Activated CD4-positive, alpha-beta T cell treated with anti-CD3 and anti-CD28 coated beads, Interleukin-2, Interleukin-6, amounts not matched to agents 100 ng/mL and 50 ng/mL, durations not matched to agents 16 hours and 8 hours (primary cell): ENCODE measurements at regions not wholly inside any gene's neighbourhood (a gene's known extent, or its start where the extent isn't known, plus 50 kb on each side); places are given as distances from the start of the nearest gene placed in this dataset.

Experiments
- DNase-seq: peaks from one replicate; pipeline ENCODE4 v3.0.0-alpha.2; 2020

DNA sequence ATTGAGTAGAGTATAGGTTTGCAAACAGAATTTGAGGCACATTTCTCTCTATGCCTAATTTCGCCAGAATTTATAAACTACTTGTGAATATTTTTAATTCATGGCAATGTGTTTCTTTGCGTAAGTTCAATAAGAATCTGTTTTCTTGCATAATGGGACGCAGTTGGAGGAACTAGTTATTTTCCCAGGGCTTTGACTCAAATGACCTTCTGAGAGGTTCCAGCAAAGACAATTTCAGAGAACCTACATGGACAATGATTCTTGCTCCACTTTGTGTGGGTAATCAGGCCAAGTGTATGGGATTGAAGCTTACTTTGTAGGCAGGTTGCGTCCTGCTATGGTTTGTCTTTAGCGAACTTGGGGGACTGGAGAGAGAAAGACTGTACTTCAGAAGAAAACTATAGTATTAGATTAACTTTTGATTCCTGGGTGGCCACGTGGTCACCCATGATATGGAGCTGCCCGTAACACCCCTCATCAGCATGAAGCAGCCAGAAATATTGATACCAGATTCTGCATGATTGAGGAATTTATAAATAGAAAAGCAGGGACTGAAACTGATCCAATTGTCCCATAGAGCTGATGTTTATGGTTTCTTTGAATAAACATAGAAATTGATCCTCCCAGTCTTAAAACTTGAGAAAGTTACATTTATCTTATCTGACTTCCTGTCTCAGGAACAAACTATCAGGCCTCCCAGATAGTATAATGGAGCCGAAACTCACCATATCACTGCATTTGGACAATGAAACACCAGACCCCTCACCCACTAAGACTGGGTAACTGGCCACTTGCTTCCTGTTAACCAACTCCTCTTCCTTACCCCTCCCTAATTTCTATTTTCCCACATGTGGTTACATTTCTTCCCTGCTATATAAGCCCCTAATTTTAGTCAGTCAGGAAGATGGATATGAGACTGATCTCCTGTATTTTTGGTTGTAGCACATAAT is 815.3 kb upstream of the HS6ST1 start:
- no peak for DNase-seq

DNA sequence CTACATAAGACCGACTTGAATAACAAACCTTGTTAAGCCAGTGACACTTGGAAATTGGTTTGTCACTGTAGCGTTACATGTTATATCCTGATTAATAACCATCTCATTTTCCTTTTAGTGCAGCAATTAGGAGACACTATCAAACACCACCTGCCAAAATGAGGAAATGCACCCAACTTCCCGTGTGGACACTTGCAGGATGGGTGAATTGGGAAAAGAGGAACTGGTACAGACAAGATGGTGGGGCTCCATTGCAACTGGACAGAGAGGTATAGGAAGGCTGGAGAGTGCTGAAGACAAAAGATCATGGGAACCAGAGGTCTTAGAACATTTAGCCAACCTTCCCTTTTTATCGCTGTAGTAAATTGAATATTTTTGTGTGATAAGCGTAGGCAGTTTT is 816.3 kb upstream of the HS6ST1 start:
- DNase-seq, result no peak

DNA sequence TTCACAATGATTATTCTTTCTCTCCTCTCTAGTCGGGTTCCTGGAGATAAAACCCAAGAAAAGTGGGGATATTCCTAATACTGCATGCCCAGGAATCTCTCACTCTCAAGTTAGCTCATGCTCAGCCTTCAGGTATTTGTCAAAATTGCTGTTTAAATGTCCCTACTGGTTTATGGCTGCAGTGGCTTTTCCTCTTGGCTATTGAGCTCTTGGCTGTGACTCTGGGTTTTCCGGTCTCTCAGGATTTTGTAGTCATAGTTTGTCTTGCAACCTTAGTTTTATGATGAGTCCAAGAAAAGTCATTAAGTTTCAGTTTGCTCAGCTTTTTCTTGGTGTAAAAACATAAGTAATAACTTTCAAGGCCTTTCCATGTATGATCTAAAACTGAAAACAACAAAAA is 820.7 kb upstream of the HS6ST1 start:
- no peak for DNase-seq

DNA sequence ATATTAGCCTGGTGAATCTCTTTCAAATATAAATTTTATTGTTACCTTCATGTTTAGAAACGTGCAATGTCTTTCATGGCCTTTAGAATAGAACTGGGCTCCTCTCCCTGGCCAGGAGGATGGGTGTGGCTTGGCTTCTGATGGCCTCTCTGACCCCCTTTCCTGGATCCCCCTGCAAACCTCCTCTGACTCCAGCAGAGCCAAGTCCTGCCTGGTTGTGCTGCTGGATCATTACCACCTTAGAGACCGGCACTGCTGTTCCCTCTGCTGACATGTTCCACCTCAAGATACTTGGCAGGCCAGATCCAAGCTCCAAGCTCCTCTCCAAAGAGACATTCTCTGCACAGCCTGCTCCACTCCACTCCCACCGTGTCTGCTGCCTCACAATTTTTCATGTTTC is 823.8 kb upstream of the HS6ST1 start:
- DNase-seq, result no peak

DNA sequence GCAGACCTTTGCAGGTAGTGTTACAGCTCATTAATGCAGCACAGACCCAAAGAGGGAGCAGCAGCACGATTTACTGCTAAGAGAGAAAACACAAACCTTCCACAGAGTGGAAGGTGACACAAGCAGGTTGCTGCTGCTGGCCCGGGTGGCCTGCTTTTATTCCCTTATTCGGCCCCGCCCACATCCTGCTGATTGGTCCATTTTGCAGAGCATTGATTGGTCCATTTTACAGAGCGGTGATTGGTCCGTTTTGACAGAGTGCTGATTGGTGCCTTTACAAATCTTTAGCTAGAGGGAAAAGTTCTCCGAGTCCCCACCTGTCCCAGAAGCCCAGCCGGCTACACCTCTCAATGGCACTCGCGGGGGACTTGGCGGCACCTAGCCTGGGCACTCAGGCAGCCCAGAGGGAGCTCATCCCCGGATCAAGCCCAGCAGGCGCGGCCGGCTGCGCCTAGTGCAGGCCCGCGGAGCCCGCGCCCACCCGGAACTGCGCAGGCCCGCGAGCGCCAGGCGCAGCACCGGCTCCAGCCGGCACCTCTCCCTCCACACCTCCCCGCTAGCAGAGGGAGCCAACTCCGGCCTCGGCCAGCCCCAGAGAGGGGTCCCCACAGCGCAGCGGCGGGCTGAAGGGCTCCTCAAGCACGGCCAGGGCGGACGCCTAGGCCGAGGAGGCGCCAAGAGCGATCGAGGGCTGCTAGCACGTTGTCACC is 825.6 kb upstream of the HS6ST1 start:
- no peak for DNase-seq

DNA sequence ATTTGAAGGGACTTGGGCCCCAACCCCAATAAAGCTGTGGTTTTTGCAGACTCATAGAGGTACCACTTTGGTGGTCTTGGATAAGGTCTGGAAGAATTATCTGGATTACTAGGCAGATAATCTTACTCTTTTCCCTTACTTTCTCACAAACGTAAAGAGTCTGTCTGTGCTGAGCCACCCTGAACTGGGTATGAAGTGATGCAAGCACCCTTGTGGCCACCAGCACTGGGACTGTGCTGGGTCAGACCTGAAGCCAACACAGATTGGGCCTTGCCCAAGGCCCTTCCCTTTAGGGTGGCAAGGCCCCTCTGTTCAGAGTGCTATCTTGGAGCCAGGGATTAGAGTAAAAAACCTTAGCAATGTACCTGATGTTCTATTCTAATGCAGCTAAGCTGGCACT is 827.0 kb upstream of the RAB6C start:
- DNase-seq, result no peak

DNA sequence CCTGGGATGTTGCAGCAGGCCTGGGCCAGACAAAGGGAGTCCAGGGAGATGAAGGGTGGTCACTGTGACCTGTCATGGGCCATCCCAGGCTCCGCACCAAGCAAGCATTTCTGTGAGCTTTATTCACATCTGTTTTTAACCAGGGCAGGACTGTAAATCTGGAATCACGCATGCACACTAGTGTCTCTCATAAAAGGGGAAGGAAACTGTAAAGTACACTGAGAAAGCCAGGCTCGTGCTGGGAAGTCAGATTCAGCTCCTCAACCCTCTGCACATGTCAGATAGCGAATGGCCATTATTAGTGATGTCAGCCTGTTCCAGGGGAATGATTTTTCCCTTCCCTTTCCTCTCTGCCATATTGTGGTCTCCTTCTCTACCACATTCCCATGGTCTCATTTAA is 818.6 kb upstream of the RAB6C start:
- DNase-seq, result no peak

DNA sequence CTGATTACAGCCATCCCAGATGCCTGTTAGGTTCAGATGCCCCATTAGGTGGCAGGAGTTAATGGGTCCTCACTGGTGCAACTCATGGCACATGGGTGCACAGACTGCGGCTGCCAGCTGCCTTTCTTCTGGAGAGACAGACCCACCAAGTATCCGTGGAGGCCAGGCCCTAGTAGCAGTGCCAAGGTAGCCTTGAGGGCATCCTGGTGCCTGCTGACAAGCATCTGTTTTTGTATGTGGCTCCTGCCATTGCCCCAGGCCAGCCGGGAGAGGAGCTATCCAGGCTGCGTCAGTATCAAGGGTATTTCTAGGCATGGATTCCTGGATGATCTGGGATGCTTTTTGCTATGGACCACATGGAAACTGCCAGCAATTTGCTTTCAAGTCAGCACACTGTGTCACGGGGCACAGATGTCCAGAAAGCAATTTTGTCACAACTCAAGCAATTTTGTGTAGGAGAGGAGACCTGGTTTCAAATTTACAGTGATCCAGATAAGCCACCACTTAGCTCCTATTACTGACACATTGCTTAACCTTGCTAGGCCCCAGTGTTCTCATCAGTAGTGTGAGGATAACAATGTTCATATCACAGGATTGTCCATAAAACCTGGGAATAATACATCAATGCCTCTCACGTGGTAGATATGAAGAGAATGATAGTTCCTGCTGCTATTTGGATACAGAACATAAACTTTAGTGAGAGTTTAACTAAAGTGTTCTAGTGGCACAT is 815.1 kb upstream of the RAB6C start:
- DNase-seq, result no peak

DNA sequence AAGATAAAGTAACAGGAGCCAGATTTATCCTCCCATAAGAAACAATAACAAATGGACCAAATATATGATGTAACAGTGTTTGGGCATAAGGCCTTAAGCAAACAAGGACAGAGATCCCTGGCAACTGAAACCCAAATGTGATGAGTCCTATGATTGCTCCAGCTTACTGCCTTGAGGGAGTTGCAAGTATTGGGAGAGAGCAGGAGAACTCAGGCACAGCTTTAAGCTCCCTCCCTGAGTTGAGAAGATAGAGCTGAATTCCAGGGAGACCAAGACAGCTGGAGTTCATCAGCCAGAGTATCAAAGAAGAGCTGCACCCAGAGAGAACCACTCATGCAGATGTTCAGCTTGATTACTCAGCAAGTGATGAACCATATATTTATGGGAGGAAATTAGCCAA is 814.5 kb upstream of the RAB6C start:
- no peak for DNase-seq

DNA sequence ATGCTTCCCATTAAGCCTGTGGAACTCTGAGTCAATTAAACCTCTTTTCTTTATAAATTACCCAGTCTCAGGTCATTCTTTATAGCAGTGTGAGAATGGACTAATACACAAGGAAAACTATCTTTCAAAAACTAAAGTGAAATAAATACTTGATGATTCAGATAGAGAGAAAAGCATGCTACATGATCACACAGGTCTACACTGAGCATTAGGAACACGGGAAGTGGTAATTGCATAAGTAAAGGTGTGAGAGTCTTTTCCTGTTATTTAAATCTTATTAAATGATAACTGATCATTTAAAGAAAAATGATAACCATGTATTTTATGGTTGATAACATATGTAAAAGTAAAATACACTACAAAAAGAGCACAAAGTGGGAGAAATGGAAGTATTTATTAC is 812.0 kb upstream of the RAB6C start:
- DNase-seq, result no peak

DNA sequence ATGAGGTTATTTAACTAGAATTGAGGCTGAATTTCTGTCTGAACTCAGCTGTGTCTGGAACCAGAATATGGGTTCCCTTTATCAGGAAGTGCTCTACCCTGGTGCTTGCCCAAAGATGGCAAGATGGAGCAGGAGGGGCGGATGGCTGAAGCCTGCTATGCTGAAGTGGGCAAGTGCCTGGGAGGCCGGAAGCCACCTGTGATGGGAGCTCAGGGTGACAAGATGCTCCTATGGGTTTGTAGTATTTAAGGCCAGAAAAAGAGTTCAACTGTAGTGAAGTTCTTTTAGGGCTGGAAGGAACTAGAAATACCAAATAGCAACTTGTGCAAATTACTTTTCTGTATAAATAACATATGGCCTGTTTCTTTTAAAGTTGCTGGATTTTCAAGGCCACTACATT is 808.9 kb upstream of the RAB6C start:
- DNase-seq, result no peak

DNA sequence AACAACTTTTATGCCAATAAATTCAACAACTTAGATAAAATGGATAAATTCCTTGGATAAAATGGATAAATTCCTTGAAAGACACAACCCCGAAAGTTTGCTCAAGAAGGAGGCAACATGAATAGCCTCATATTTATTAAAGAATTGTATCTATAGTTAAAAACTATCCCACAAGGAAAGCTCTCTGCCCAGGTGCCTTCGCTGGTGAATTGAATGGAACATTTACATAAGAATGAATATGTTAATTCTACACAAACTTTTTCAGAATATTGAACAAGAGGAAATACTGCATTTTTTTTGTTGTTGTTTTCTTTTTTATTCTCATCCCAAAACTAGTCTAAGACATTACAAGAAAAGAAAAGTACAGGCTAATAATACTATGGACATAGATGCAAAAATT is 805.3 kb upstream of the RAB6C start:
- no peak for DNase-seq

DNA sequence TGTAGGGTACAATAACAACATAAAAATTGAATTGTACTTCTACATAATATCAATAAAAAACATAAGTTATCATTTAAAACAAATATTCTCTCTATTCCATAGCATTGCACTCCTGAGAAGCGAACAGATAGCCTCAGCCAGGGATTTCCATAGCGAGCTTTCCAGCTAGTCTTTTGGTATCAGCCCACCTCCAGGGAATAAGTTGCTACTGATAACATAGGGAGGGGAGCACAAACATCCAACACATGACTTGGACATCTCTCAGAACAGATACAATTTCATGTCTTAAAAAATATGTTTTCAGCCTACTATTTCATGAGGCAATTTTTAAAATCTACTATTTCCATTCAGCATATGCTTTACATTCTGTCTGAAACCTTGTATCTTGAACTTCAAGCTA is 804.4 kb upstream of the RAB6C start:
- DNase-seq, result no peak

DNA sequence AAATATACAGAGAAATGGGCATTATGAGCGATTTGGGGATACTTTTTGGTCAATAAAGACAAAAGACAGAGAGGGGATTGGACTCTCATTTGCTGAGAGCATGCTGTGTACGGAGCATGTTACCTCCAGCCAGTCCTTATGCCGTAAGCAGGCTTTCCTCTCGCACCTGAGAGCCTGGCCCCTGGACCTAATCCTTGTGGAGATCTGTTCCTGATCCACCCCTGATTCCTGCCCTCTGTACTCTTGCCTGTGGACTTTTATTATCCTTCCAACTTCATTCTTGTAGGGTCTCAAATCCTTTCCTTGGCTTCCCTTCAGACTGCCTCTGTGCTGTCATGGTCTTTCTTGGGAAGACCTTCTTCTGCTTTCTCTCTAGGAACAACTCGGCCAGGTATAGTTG is 803.1 kb upstream of the RAB6C start:
- no peak for DNase-seq

DNA sequence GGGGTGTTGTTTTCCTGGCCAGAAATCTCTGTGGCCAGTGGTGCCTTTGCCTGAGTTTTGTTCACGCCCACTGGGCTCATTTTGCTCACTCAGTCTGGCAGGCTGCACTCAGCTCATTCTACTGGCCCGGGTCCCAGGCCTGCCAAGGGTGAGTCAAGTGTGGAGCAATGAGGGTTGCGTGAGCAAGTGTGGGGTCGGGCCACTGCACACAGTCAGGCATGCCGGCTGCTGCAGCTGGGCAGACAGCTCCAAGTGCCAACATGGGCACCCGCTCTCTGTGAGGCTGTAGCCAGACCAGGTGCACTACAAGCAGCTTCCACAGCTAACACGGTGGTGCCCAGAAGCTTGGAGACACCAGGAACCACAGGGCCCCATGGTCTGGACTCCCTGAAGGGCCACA is 801.1 kb upstream of the RAB6C start:
- DNase-seq, result no peak

DNA sequence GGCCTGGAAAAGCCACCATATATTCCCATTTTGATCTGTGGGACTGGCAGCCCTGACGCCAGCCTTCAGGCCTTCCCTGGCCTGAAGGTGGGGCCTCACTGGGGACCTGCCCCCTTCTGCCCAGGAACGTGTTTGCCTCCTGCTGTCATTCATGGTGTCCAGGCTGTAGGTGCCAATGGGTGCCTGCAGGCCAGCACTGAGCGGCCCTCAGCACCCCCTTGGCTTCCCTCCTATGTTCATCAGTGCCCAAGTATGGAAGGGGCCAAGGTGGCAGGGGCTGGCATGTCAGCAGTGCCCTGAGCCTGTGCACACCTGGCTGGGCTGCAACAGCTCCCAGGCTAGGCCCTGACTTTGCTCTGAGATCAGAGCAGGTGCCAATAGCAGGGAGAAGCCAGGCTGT is 800.3 kb upstream of the RAB6C start:
- no peak for DNase-seq

DNA sequence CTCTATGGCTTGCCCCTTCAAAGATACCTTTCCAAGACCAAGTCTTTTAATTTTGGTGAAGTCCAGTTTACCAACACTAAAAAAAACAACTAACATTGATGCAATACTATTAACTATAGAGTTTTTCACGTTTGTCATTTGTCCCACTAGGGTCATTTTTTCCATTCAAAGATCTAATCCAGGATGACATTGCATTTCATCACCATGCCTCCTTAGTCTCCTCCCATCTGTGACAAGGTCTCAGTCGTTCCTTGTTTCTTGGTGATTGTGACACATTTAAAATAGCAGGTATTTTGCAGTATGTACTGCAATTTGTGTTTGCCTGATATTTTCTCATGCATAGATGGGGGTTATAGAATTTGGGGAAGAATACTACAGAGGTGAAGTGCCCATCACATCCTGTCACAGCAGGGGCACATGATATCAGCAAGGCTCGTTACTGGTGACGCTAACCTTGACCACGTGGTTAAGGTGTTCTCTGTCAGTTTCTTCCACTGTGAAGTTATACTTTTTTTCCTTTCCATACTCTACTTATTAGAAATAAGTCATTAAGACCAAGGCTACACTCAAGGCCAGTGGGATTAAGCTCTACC is 799.2 kb upstream of the RAB6C start:
- DNase-seq, result no peak

DNA sequence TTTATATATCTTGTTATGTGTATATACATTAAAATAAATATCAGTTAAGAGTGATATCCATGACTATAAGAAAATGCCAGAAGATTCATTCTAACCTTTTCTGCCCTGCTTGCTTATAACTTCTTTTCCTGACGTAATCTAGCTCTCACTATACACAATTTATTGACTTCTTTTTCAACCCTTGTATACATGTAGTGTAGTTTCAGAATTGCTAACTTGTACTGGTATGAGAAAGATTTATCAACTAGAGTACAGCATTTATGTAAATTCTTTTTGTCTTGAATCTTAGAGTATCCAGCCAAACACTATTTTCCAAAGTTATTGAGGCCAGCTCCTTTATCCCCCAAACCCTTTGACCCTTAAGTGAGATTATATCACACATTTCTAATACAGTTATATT is 798.0 kb upstream of the RAB6C start:
- DNase-seq, result no peak

DNA sequence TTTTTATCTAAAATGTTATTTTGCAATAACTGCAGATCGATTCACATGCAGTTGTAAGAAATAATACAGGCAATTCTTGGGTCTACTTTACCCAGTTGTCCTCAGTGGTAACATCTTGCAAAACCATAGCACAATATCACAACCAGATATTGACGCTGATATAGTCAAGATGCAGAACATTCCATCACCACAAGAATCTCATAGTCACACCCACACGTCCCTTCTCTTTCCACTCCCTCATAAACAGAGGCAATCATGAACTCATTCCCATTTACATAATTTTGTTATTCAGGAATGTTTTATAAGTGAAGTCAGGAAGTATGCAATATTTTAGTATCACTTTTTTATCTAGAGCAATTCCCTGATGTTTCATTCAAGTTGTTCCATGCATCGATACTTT is 797.5 kb upstream of the RAB6C start:
- DNase-seq, result no peak

DNA sequence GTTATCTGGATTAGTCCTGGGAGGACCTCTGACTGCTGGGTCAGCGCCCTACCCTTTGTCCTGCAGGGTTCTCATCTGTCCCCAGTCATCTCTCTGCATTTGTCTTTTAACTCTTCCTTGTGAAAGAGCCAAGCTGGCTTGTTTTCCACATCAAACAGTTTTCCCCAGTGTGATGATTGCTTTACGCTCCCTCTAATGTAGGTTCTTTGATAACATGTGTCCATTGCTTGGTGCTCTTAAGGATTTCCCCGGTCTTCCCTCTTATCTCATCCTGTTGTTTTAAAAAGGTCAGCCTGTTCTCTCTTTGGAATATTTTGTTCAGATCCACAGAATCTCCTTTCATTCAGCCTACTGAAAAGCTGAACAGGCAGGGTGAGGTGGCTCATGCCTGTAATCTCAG is 792.1 kb upstream of the RAB6C start:
- DNase-seq, result no peak

DNA sequence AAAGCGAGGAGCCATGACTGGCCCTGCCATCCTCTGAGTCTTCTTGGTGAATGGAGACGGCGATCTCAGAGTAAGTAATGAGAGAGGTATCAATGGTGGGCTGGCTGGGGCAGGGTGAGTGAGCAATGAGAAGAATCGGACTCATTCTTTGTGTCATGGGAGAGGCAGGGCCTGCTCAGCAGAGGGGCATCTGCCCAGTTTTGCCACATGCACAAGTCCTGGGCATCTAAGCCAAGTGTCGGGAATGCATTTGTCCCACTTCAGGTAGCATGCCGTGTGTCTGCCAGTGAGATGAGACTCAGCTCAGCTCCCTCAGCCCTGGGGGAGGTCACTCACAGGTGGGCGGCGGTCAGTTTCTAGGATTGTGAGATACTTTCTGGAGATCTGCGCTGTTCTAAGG is 791.0 kb upstream of the RAB6C start:
- no peak for DNase-seq

DNA sequence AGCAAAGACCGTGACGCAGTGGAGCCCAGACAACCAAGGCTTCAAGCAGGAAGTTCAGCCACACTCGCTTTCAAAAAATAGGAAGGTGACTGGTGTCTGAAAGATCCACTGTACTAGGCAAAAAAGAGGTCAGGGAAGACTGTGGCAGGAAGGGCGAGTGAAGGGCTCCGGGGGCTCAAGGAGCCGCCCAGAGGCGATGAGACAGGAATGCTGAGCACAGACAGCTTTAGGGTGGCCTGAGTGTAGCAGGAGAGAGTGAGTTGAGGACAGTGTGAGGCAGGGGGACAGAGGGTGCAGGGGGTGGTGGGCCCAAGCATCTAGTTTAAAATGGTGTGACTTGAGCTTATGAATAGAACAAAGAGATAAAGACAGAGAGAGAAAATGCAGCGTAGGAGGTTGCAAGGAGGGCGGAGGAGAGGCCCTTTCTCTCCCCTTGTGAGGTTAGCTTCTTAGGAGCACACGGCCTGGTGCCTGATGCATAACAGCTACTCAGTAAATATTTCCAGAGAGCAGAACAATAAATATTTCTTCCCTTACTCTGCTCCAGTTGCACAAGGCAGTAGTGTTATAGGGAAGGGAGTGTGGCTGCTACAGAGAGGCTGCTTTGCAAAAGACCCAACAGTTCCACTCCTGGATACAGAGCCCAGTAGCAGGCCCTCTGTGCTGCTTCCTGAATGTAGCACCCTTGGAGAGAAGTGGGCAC is 789.7 kb upstream of the RAB6C start:
- DNase-seq, result no peak

DNA sequence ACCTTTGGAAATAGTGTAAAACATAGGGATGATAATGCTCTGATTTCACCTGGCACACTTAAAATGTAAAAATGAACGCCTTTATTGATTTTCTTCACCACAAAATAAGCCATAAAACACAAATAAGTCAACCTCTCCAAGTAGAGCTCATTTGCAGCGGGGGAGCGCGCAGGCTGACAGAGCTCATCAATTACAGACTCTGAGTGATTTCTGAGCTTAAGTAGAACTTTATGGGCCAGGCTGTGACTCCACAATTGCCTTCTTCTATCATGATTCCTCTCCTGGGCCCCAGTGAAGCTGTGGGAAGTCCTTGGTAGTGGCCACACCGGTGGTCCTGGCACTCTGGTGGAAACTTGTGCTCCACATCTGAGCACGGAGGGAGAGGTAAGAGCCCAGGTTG is 789.0 kb upstream of the RAB6C start:
- DNase-seq, result no peak
